Caco-2 (cell line): ENCODE measurements at regions not wholly inside any gene's neighbourhood (a gene's known extent, or its start where the extent isn't known, plus 50 kb on each side); places are given as distances from the start of the nearest gene placed in this dataset.

ENCODE experiments used
- BruUV-seq: library from RNA; stranded (reverse); fragments of 400-500 nt; replicated peaks from 2 replicates; lab custom pipeline; 2021; lab: Mats Ljungman, UMichigan
- CTCF ChIA-PET: fragments of 300-600 bp; sonication (Branson Sonifier 250); formaldehyde crosslinking; loops from one replicate; lab custom pipeline; 2022; ENCODE audit warnings: antibody characterized with exemption; lab: Charles Lee
- POLR2A ChIA-PET: fragments of 300-600 bp; sonication (Branson Sonifier 250); formaldehyde crosslinking; loops from one replicate; lab custom pipeline; 2022; ENCODE audit warnings: antibody characterized with exemption; lab: Charles Lee
- DNase-seq, 2 experiments: peaks; one replicate each; pipeline versions ENCODE4 v3.0.0 to v3.0.0-alpha.2; 2020 to 2022
- H3K27me3 ChIP-seq: replicated peaks from 2 replicates; pipeline ENCODE4 v1.6.0; 2011; ENCODE audit warnings: low read length; ENCODE audit not compliant: control insufficient read depth, insufficient read depth
- H3K36me3 ChIP-seq: 2 replicates; pipeline ENCODE4 v1.5.1; 2011; ENCODE audit warnings: low read length; ENCODE audit not compliant: control insufficient read depth, insufficient read depth
- H3K4me1 ChIP-seq: fragments of 250-450 bp; sonication (Bioruptor Pico); 2 replicates; pipeline ENCODE4 v1.5.1; 2020; ENCODE audit warnings: mild to moderate bottlenecking
- H3K4me3 ChIP-seq: 2 replicates; pipeline ENCODE4 v1.5.1; 2011; ENCODE audit warnings: low read depth, mild to moderate bottlenecking, control low read depth, low read length
- H3K9me3 ChIP-seq: fragments of 250-450 bp; sonication (Bioruptor Pico); 2 replicates; pipeline ENCODE4 v1.5.1; 2020; ENCODE audit warnings: mild to moderate bottlenecking, moderate library complexity
- H3K27ac Mint-ChIP-seq: one replicate; pipeline ENCODE4 v1.8.0; 2022; ENCODE audit warnings: mixed read lengths; ENCODE audit not compliant: unreplicated experiment
- H3K27me3 Mint-ChIP-seq: one replicate; pipeline ENCODE4 v1.8.0; 2022; ENCODE audit warnings: mixed read lengths; ENCODE audit not compliant: insufficient read depth, unreplicated experiment
- H3K36me3 Mint-ChIP-seq: one replicate; pipeline ENCODE4 v1.8.0; 2022; ENCODE audit warnings: mild to moderate bottlenecking, mixed read lengths; ENCODE audit not compliant: insufficient read depth, unreplicated experiment
- H3K4me1 Mint-ChIP-seq: one replicate; pipeline ENCODE4 v1.8.0; 2022; ENCODE audit warnings: low read depth, mixed read lengths; ENCODE audit not compliant: unreplicated experiment
- H3K4me3 Mint-ChIP-seq: one replicate; pipeline ENCODE4 v1.8.0; 2022; ENCODE audit warnings: mild to moderate bottlenecking, moderate library complexity, mixed read lengths; ENCODE audit not compliant: unreplicated experiment
- H3K9me3 Mint-ChIP-seq: one replicate; pipeline ENCODE4 v1.8.0; 2022; ENCODE audit warnings: mixed read lengths; ENCODE audit not compliant: unreplicated experiment
- CTCF ChIP-seq, 2 experiments: fragments of 200-600 bp in 1 of 2; IDR thresholded peaks; 1 replicate in 1 of 2; 2 replicates in 1 of 2; pipeline versions ENCODE4 v1.5.1 to v1.8.0; 2011 to 2022; ENCODE audit warnings: antibody characterized with exemption in 1 of 2, control low read depth in 1 of 2, inconsistent platforms in 1 of 2, low read depth in 1 of 2, low read length in 1 of 2, mild to moderate bottlenecking in 1 of 2, moderate library complexity in 1 of 2; ENCODE audit not compliant: insufficient read depth in 1 of 2, severe bottlenecking in 1 of 2, unreplicated experiment in 1 of 2
- intact Hi-C: fragments of 100-400 bp; cut with micrococcal nuclease; formaldehyde crosslinking; loops from one replicate; pipeline ENCODE4 v1.10.0; 2022; ENCODE audit not compliant: unreplicated experiment

- no peaks in the 10 kb centered on the region for H3K36me3 ChIP-seq
- Mint-ChIP-seq H3K27ac (no peak overlapping the region), H3K4me1 (no peaks in the 10 kb centered on the region), H3K27me3 (no peaks in the 10 kb centered on the region), H3K9me3 (no peaks in the 10 kb centered on the region), H3K4me3 (no peak overlapping the region), H3K36me3 (no peaks in the 10 kb centered on the region)
- BruUV-seq = no TSS peak
- DNase-seq = no peak
- H3K9me3 ChIP-seq = no peaks in the 10 kb centered on the region
- ChIA-PET CTCF (no interaction called here), POLR2A (no interaction called here)
- intact Hi-C loops = no loop called here
- TF ChIP-seq CTCF (IDR thresholded peaks at IDR 0.05; ENCODE audit: insufficient read depth in 1 of 2, low read depth in 1 of 2, low read length in 1 of 2, severe bottlenecking in 1 of 2, unreplicated experiment in 1 of 2) = no peak
- no peak overlapping the region for H3K4me3 ChIP-seq
- no peaks in the 10 kb centered on the region for H3K4me1 ChIP-seq
- no peaks in the 10 kb centered on the region for H3K27me3 ChIP-seq
These were observed 889.2 kb downstream of the MCTP2 start for GRCh38 chr15:95120595-95120994.

GRCh38 chr15:95121191-95121590, 889.8 kb downstream of the MCTP2 start:
- POLR2A ChIA-PET = no interaction called here
- Mint-ChIP-seq H3K4me1 (no peaks in the 10 kb centered on the region), H3K9me3 (no peaks in the 10 kb centered on the region), H3K4me3 (no peak overlapping the region), H3K27ac (no peak overlapping the region), H3K27me3 (no peaks in the 10 kb centered on the region), H3K36me3 (no peaks in the 10 kb centered on the region)
- Histone ChIP-seq H3K4me3 (no peak overlapping the region), H3K36me3 (no peaks in the 10 kb centered on the region), H3K9me3 (no peaks in the 10 kb centered on the region), H3K4me1 (no peaks in the 10 kb centered on the region), H3K27me3 (no peaks in the 10 kb centered on the region)
- no TSS peak for BruUV-seq
- no peak for DNase-seq
- no peak for TF ChIP-seq CTCF (IDR thresholded peaks at IDR 0.05; ENCODE audit: insufficient read depth in 1 of 2, low read depth in 1 of 2, low read length in 1 of 2, severe bottlenecking in 1 of 2, unreplicated experiment in 1 of 2)
- intact Hi-C loops = no loop called here
- CTCF ChIA-PET = no interaction called here

GRCh38 chr15:95125803-95126202, 894.4 kb downstream of the MCTP2 start:
- DNase-seq = no peak
- Histone ChIP-seq H3K4me3 (no peak overlapping the region), H3K4me1 (no peaks in the 10 kb centered on the region), H3K9me3 (no peaks in the 10 kb centered on the region), H3K36me3 (no peaks in the 10 kb centered on the region), H3K27me3 (no peaks in the 10 kb centered on the region)
- no peaks in the 10 kb centered on the region for H3K27me3 Mint-ChIP-seq
- no peak overlapping the region for H3K27ac Mint-ChIP-seq
- no TSS peak for BruUV-seq
- ChIA-PET CTCF (no interaction called here), POLR2A (no interaction called here)
- H3K36me3 Mint-ChIP-seq = no peaks in the 10 kb centered on the region
- H3K4me1 Mint-ChIP-seq = no peaks in the 10 kb centered on the region
- H3K9me3 Mint-ChIP-seq = no peaks in the 10 kb centered on the region
- TF ChIP-seq CTCF (IDR thresholded peaks at IDR 0.05; ENCODE audit: insufficient read depth in 1 of 2, low read depth in 1 of 2, low read length in 1 of 2, severe bottlenecking in 1 of 2, unreplicated experiment in 1 of 2) = no peak
- H3K4me3 Mint-ChIP-seq = no peak overlapping the region
- intact Hi-C loops = no loop called here
